ENCODE measurements at regions not wholly inside any gene's neighbourhood (a gene's known extent, or its start where the extent isn't known, plus 50 kb on each side); places are given as distances from the start of the nearest gene placed in this dataset.

GRCh38 chr6:12557765-12558164, 158.8 kb upstream of the PHACTR1 start:
- TF ChIP-seq CTCF (IDR thresholded peaks at IDR 0.05; ENCODE audit: insufficient read depth, low read length, poor library complexity, severe bottlenecking), result no peak
- no peak for TF ChIP-seq EZH2phosphoT487 (conservative IDR thresholded peaks at IDR 0.05; ENCODE audit: low read length)
